Mesodermal cell (in vitro differentiated cells): ENCODE measurements at regions not wholly inside any gene's neighbourhood (a gene's known extent, or its start where the extent isn't known, plus 50 kb on each side); places are given as distances from the start of the nearest gene placed in this dataset.

ENCODE experiments used
- H3K27ac ChIP-seq: 2 replicates; pipeline ENCODE4 v1.7.0; 2013; ENCODE audit warnings: mild to moderate bottlenecking, low read depth, low read length, moderate library complexity; ENCODE audit not compliant: severe bottlenecking
- H3K36me3 ChIP-seq: 2 replicates; pipeline ENCODE4 v1.7.1; 2013; ENCODE audit warnings: mild to moderate bottlenecking, low read length, moderate library complexity; ENCODE audit not compliant: control insufficient read depth, insufficient read depth
- H3K4me1 ChIP-seq: one replicate; pipeline ENCODE4 v1.7.1; 2013; ENCODE audit warnings: mild to moderate bottlenecking, low read length; ENCODE audit not compliant: insufficient read depth, control insufficient read depth, poor library complexity, severe bottlenecking
- H3K4me3 ChIP-seq: 2 replicates; pipeline ENCODE4 v1.7.0; 2013; ENCODE audit warnings: low read length, control low read depth, mild to moderate bottlenecking; ENCODE audit not compliant: insufficient read depth, poor library complexity, severe bottlenecking; ENCODE audit errors: extremely low read depth
- H3K9me3 ChIP-seq: 2 replicates; pipeline ENCODE4 v1.7.1; 2013; ENCODE audit warnings: mild to moderate bottlenecking, low read length, moderate library complexity; ENCODE audit not compliant: control insufficient read depth
- WGBS, 2 experiments: methylation state at CpG; one replicate each; pipeline ENCODE4 v1.1.5; 2013; ENCODE audit warnings: missing lambda C conversion rate in 2 of 2; ENCODE audit not compliant: insufficient coverage in 2 of 2; 5-methylcytosine and 5-hydroxymethylcytosine counted together

GRCh38 chr9:99680191-99680590 is 141.5 kb upstream of the NR4A3 start:
- no peaks in the 10 kb centered on the region for H3K9me3 ChIP-seq
- no CpG with 5 or more reads among the region's 1 CpG for WGBS, 2 experiments
- no peaks in the 10 kb centered on the region for H3K4me1 ChIP-seq
- H3K27ac ChIP-seq, result no peak overlapping the region
- H3K4me3 ChIP-seq, result no peak overlapping the region
- no peaks in the 10 kb centered on the region for H3K36me3 ChIP-seq

- Histone ChIP-seq H3K27ac (no peak overlapping the region), H3K4me3 (no peak overlapping the region), H3K36me3 (no peaks in the 10 kb centered on the region), H3K4me1 (no peaks in the 10 kb centered on the region), H3K9me3 (no peaks in the 10 kb centered on the region)
Measured at GRCh38 chr9:99681113-99681512, 140.6 kb upstream of the NR4A3 start.

DNA sequence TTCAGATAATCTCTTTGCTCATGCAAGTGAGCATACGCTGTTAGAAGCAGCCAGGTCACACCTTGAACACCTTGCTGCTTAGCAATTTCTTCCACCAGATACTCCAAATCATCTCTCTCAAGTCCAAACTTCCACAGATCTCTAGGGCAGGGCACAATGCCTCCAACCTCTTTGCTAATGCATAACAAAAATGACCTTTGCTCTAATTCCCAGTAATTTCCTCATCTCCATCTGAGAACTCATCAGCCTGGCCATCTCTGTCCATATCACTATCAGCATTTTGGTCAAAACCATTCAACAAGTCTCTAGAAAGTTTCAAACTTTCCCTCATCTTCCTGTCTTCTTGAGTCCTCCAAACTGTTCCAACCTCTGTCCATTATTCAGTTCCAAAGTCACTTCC is 139.3 kb upstream of the NR4A3 start:
- Histone ChIP-seq H3K4me3 (no peak overlapping the region), H3K36me3 (no peaks in the 10 kb centered on the region), H3K4me1 (no peaks in the 10 kb centered on the region), H3K9me3 (no peaks in the 10 kb centered on the region), H3K27ac (no peak overlapping the region)
- WGBS, 2 experiments, result 80 to 86% methylated on average over 1 of the region's 1 CpG

DNA sequence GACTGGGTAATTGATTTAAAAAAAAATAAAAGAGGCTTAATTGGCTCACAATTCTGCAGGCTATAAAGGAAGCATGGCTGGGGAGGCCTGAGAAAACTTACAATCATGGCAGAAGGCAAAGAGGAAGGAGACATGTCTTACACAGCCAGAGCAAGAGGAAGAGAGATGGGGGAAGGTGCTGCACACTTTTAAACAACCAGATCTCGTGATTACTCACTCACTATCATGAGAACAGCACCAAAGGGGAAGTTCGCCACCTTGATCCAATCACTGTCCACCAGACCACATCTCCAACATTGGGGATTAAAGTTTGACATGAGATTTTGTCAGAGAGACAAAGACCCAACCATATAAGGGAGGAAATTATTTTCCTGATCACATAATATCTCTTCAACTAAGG is 138.8 kb upstream of the NR4A3 start:
- Histone ChIP-seq H3K4me3 (no peak overlapping the region), H3K27ac (no peak overlapping the region), H3K36me3 (no peaks in the 10 kb centered on the region), H3K4me1 (no peaks in the 10 kb centered on the region), H3K9me3 (no peaks in the 10 kb centered on the region)
- no CpG with 5 or more reads among the region's 2 CpGs for WGBS, 2 experiments

DNA sequence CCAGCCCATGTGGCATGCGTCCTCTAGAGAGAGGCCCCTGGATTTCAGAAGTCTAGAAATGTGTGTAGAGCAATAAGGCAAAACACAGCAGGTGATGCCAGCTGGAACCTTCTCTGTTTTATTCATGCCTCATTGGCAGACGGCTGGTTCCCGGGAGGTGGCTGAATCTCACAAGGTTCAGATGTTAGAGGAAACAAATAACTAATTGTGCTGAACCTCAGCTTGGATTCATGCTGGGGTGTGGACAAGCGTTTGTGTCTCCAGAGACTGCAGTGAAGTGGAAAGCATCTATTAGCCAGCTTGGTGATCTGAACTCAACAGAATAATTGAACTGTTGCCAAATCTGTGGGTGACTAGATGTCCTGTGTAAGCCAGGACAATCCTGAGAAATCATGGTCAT is 131.1 kb upstream of the NR4A3 start:
- Histone ChIP-seq H3K27ac (no peak overlapping the region), H3K4me3 (no peak overlapping the region), H3K9me3 (no peaks in the 10 kb centered on the region), H3K36me3 (no peaks in the 10 kb centered on the region), H3K4me1 (no peaks in the 10 kb centered on the region)
- WGBS, 2 experiments, result 65 to 75% methylated on average over 3 to 4 of the region's 4 CpGs

- Histone ChIP-seq H3K36me3 (no peaks in the 10 kb centered on the region), H3K4me1 (no peaks in the 10 kb centered on the region), H3K4me3 (no peak overlapping the region), H3K27ac (no peak overlapping the region), H3K9me3 (no peaks in the 10 kb centered on the region)
- 100% methylated on average over 2 to 3 of the region's 3 CpGs for WGBS, 2 experiments
Measured at GRCh38 chr9:99693888-99694287, 127.8 kb upstream of the NR4A3 start.

DNA sequence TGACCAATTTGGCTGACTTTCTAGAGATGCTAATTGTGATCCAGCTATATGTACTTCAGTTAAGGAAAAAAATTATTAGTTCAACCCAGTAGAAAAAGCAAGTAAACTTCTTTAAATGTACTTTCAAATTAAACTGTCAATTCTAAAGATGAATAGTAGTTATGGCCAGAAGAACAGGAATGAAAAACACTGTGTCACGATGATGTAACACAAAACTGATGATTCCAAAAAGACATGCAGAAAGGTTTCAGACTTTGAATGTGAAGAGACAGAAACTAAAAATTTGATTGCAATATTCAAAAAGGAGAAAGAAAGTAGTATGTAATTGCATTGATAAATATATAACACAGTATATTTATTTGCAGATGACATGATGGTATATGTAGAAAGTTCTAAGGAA is 127.3 kb upstream of the NR4A3 start:
- H3K9me3 ChIP-seq, result no peaks in the 10 kb centered on the region
- no peak overlapping the region for H3K27ac ChIP-seq
- no peaks in the 10 kb centered on the region for H3K36me3 ChIP-seq
- H3K4me1 ChIP-seq, result no peaks in the 10 kb centered on the region
- no peak overlapping the region for H3K4me3 ChIP-seq
- 100% methylated on average over 1 of the region's 1 CpG; no CpG with 5 or more reads in 1 of the 2 experiments for WGBS, 2 experiments

- Histone ChIP-seq H3K4me3 (no peak overlapping the region), H3K9me3 (peaks cover 5% of the 10 kb centered on the region), H3K4me1 (no peaks in the 10 kb centered on the region), H3K27ac (no peak overlapping the region), H3K36me3 (no peaks in the 10 kb centered on the region)
- WGBS, 2 experiments, result 100% methylated on average over 1 of the region's 3 CpGs; no CpG with 5 or more reads in 1 of the 2 experiments
Measured at GRCh38 chr9:99699396-99699795, 122.3 kb upstream of the NR4A3 start.

GRCh38 chr9:99712214-99712613 is 109.5 kb upstream of the NR4A3 start:
- Histone ChIP-seq H3K9me3 (no peaks in the 10 kb centered on the region), H3K4me3 (no peak overlapping the region), H3K36me3 (no peaks in the 10 kb centered on the region), H3K27ac (no peak overlapping the region), H3K4me1 (no peaks in the 10 kb centered on the region)

GRCh38 chr9:99713838-99714306 is 107.8 kb upstream of the NR4A3 start:
- Histone ChIP-seq H3K4me3 (no peak overlapping the region), H3K27ac (no peak overlapping the region), H3K9me3 (no peaks in the 10 kb centered on the region), H3K36me3 (no peaks in the 10 kb centered on the region), H3K4me1 (no peaks in the 10 kb centered on the region)
- WGBS, 2 experiments, result 80% methylated on average over 1 of the region's 3 CpGs; no CpG with 5 or more reads in 1 of the 2 experiments

- H3K27ac ChIP-seq, result no peak overlapping the region
- no peaks in the 10 kb centered on the region for H3K36me3 ChIP-seq
- no peak overlapping the region for H3K4me3 ChIP-seq
- no peaks in the 10 kb centered on the region for H3K4me1 ChIP-seq
- no peaks in the 10 kb centered on the region for H3K9me3 ChIP-seq
Measured at GRCh38 chr9:99718631-99719030, 103.1 kb upstream of the NR4A3 start.
